RPMI8226 (cell line): ENCODE measurements at regions not wholly inside any gene's neighbourhood (a gene's known extent, or its start where the extent isn't known, plus 50 kb on each side); places are given as distances from the start of the nearest gene placed in this dataset.
"Not testable (repeated sequence)": the region's sequence is repeated elsewhere in the genome, so short reads cannot be mapped to it uniquely, and the experiment has no call there.

Source experiments
- DNase-seq: peaks from one replicate; pipeline ENCODE4 v3.0.0-alpha.2; 2015

DNA sequence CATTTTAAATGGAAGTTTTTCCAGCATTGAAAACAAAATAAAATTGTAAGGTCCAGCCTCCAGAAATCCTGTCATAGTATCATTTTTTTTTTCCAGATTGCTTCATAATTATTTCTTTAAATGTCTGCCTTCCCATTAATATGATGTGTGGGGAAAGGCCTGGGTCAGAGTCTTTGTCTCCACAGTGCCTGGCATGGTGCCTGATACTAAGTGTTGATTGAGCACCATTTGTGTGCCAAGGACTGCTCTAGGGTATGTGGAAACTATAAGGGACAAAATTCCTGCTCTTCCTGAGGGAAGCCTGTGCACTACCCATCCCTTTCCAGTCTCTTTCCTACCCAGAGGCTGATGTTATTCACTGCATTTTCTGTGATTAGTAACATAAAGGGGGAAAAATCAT is 53.1 kb upstream of the BEND4 start:
- DNase-seq: no peak

DNA sequence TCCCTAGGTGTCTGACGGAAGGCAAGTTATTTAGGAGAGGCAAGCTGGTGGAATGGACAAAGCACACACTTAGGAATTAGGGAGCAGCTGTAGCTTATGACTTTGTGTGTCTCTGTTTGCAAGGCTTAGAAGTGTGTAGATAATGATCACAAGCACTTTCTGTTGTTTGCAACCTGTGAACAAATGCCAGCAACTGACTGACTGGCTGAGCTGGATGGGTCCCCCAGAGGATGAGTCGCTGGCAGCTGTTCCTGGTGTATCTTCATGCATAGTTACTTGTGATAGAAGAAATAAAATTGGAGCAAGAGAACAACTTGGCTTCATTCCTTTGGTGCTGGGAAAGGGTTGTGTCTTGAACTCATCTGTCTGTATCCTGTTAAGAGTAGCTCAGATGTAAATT is 64.2 kb upstream of the BEND4 start:
- DNase-seq: no peak

DNA sequence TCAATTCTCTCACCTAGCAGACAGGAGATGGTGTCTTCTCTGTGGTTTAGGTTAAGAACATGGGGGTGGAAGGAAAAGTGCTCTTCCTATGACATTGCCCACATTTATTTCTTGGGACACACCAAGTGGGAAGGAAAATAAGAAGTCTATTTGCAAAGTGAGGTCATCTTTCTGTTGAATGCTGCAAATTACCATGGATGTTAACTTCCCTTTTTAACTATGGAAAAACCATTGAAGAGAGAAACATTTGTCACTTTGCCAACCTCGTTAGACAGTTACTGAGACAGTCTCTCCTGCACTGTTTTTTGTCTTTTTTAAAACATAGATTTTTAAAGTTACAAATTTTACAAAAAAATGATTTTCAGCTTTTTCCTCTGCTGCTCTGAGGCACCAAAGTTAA is 72.8 kb upstream of the BEND4 start:
- DNase-seq: no peak

DNA sequence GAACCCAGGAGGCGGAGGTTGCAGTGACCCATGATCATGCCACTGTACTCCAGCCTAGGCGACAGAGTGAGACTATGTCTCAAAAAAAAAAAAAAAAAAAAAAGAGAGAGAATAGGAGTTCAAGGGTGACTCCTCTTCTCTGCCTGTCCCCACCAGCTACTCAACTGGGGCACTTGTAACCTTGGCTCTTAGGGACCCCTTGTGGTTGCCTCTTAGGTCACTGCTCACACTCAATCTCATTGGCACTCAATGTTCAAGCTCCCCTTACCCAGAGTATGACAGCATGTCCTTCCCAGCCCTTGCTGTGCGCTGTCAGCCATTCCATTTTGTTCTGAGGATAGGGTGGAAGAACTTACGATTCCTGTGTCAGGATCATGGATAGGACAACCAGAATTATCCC is 82.4 kb upstream of the BEND4 start:
- no peak for DNase-seq

DNA sequence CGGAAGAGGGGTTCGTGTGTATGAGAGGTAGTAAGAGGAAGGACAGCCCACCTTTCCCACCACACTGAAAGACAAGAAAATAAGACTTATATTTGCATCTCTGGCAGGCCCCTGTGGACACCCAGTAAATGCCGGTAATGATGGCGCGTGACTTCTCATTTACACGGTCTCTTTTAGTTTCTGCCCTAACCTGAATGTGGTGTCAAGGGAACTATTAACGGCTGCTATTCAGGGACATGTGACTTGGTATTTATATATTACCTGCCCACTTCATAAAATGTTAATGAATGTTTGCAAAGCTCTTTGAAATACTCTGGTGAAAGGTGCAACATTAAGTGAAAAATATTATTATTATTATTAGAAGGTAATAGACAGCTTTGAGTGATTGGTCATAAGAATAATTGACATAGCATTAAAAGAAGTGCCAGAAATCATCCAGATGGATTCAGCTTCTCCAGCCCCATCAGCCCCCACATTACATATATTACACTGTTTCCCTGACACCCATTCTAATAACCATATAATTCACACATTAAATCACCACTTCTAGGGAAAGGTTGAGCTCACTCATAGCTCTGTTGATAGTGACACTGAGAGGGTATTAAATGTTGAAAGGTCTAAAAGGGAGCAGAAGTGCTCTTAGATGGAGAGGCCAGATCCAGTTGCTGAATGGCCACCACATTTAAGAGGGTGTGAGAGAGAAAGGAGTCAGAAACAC is 83.0 kb upstream of the BEND4 start:
- no peak for DNase-seq

DNA sequence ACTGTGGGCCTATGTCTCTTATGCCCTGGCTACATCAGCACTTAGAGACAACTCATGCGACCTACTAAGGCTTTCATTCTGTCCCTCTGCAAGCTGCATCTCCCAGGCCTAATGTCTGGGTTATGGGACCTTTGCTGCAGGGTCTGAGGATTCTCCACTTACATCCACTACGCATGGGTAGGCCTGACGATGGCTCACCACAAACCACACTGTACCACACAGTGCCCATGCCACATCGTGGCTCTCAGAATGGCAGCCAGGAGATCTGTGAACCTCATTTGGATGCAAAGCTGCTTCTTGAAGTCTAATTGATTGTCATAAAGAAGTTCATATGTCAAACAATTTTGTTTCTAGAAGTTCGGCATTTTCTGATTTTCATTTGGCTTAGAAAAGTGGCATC is 84.6 kb upstream of the BEND4 start:
- DNase-seq: no peak

DNA sequence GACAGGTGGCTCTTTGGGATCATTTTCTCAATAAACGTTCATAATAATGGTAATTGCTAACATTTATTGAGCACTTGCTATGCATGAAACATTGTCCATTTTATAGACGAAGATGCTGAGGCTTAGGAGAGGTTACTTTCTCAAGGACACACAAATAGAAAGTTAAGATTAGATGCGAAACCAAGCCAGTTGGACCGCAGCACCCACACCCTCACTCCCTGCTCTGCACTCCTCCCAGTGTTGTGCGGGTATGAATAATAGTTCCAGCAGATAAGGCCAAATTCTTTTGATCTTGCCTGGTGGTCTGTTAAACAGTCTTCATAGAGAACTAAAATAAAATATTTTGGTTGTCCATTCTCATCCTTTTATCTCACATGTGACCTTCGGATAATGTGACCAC is 85.0 kb upstream of the BEND4 start:
- no peak for DNase-seq

DNA sequence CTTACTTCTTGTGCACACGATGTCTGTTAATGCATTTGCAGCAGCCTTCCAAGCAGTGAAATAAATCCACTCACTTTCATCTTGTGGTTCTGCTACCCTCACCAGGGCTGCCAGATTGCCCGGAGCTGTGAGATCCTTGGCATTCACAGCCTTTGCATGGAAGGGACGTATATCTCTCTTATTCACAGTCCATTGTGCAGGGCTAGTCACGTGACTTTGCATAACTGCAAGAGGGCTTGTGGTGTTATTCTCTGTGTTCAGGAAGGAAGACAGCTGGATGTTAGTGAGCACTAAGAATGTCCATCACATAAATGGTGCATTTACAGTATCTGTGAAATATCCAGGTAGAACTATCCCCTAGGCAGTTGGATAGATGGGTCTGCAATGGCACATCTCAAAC is 96.5 kb upstream of the BEND4 start:
- no peak for DNase-seq

DNA sequence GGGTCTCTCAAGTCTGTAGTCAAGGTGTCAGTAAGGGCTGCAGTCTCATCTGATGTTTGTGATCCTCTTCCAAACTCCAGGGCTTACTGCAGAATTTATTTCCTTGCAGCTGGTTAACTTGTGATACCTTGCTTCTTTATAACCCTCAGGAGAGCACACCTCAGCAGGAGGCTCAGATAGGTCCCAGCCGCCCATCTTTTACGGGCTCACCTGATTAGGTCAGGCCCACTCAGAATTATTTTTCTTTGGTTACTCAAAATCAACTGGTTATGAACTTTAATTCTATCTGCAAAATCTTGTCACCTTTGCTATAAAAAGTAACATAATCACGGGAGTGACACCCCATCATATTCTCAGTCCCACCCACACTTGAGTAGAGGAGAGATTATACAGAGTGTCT is 99.9 kb upstream of the BEND4 start:
- no peak for DNase-seq

DNA sequence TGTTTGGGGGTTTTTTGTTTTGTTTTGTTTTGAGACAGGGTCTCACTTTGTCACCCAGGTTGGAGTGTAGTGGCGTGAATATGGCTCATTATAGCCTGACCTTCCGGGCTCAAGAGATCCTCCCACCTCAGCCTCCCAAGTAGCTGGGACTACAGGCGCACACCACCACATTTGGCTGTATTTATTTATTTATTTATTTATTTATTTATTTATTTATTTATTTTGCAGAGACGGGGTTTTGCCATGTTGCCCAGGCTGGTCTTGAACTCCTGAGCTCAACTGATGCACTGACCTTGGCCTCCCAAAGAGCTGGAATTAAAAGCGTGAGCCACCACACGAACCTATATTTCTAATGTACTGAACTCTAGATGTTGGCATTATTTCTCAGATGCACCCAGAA is 105.2 kb upstream of the BEND4 start:
- DNase-seq: not testable (repeated sequence)

DNA sequence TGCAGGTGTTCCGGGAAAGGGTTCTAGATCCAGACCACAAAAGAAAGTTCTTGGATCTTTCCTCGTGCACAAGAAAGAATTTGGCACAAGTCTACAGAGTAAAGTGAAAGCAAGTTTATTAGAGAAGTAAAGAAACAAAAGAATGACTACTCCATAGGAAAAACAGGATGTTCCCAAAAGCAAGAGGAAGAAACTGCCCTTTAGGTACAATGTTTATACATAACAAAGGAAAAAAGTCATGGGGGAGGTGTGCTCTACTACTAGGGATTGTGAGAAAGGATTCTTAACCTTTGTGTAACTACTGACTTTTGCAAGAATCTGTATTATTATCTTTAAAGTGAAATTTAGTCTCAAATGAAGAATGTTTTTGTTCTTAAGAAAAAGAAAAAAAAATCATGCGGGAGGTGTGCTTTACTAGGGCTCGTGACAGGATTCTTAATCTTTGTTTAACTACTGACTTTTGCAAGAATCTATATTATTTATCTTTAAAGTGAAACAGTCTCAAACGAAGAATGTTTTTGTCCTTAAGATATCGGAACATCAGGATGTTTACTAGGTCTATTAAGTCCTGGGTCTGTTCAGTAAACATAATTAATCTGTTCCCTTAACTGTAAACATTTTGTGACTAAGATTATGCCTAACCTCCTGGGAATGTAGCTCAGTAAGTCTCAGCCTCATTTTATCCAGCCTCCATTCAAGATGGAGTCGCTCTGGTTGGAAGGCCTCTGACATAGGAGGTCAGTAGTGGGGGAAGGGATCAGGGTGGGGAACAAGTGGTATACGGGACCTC is 110.4 kb upstream of the BEND4 start:
- no peak for DNase-seq

DNA sequence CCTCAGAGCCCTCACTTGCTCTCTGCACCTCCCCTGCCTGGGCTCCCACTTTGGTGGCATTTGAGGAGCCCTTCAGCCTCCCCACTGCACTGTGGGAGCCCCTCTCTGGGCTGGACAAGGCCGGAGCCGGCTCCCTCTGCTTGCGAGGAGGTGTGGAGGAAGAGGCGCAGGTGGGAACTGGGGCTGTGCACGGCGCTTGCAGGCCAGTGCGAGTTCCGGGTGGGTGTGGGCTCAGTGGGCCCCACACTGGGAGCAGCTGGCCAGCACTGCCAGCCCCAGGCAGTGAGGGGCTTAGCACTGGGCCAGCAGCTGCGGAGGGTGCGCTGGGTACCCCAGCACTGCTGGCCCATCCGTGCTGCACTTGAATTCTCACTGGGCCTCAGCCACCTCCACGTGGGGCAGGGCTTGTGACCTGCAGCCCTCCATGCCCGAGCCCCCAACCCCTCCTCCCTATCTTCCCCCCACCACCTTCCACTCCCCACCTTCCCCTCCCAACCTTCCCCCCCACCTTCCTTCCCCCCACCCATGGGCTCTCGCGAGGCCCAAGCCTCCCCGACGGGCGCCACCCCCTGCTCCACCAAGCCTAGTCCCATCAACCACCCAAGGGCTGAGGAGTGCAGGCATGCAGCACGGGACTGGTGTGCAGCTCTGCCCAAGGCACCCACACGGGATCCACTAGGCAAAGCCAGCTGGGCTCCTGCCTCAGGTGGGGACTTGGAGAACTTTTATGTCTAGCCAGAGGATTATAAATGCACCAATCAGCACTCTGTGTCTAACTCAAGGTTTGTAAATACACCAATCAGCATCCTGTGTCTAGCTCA is 113.5 kb upstream of the BEND4 start:
- DNase-seq: no peak

DNA sequence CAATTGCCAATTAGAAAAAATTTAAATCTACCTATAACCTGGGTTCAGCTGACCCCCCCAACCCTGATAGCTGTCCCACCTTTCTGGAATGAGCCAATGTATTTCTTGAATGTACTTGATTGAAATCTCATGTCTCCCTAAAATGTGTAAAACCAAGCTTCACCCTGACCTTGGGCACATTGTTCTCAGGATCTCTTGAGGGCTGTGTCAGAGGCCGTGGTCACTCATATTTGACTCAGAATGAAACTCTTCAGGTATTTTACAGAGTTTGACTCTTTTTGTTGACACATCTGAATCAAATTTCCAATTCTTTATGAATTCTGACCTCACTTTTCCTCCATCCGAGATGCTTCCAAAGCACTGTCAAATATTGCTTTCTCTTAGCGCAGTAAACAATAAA is 115.3 kb upstream of the BEND4 start:
- DNase-seq: no peak

DNA sequence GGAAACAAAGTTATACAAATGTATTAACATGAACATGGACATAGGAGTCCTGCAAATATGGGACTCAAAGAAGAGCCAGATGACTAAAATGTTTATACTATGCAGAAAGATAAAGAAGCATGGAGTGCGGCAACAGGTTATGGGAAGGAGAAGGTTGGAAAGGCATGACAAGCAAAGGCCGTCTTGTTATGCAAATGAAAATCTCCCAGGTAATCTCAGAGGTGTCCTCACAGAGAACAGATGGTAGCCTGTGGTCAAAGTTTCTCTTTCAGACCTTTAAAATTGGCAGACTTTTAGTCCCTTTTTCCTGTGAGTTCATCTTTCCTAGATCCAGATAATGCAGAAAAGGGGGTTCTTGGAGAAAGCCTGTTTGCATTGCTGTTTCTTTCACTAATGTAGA is 116.4 kb upstream of the BEND4 start:
- DNase-seq: no peak

DNA sequence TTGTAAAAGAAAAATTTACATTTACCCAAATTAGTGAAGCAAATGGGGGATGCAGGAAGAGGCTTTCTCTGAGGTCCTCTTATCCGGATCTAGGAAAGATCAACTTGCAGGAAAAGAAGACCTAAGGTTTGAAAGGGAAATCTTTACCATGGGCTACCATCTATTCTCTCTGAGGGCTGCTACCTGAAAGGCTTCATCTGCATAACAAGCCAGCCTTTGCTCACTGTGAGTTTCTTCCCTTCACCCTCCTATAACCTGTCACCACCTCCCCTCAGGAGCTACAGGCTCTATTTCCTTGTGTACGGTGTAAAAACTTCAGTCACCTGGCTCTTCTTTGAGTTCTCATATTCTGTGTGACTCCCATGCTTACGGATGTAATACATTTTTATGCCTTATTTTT is 118.6 kb upstream of the BEND4 start:
- DNase-seq: no peak

DNA sequence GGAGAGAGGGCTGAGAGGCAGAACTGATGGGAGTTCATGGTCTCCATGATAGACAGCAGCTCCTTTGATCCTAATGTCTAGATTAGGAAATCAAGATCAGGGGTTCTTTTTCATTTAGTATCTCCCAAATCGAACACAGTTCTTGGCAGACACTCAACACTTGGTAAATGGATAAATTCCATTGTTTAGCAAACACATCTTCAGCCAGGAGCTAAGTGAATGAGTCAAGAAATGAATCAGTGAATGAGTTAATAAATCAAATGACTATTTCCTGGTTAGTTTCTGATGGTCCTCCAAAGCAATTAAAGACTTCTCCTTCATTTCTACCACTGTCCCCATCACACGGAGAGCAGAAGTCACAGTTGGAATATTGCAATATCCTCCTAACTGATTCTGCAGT is 120.0 kb upstream of the SHISA3 start:
- no peak for DNase-seq

DNA sequence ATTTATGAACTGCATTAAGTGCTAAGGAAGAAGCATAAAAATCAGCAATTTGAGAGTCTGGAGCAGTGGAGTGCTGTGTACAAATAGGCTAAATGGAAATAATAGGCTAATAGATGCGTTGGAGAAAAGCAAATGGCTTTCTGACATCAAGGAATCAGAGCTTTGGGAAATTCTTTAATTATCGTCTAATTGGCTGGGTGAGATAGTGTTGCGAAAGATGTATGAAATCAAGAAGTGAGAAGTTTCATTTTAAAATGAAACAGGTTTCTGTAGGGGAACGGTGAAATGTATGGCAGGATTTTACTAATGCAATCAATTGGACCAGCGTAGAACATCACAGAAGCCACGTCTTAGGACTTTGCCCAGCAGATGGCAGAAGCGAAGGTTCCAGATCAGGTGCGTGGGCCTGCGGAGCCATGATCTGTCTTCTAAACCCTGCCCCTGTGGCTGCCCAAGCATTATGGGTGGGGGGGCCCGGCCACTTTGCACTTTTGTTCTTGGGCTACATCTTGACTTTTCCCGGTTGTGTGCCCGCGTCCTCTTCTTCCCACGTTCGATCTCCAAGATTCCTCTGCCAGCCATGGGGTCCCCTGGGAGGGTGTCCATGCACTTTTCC is 118.5 kb upstream of the SHISA3 start:
- DNase-seq: peak; percentile 10

DNA sequence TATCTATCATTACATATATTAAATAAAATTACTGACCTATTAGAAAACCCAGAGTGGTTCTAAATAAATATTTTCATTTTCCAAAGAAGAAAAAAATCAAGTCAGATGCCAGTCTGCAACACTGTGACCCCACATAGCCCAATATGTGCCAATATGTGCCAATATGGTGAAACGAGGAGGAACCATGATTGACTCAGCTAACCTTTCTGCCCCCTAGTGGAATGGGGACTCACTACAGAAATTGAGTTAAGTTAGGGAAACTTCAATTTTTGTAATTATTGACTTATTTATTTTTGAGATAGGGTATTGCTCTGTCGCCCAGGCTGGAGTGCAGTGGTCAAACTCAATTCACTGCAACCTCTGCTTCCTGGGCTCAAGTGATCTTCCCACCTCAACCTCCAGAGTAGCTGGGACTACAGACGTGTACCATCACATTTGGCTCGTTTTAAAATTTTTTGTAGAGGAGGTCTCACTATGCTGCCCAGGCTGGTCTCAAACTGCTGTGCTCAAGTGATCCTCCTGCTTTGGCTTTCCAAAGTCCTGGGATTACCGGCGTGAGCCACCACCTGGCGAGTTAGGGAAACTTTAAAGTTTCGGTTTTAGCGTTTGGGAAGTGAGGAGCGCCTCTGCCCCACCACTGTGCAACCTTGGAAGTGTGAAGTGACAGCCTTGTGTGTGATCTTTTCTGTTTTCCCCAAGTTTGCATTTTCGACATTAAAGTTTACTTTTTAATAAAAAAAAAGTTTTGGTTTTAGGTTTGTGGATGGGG is 116.8 kb upstream of the SHISA3 start:
- DNase-seq: peak; percentile 33

DNA sequence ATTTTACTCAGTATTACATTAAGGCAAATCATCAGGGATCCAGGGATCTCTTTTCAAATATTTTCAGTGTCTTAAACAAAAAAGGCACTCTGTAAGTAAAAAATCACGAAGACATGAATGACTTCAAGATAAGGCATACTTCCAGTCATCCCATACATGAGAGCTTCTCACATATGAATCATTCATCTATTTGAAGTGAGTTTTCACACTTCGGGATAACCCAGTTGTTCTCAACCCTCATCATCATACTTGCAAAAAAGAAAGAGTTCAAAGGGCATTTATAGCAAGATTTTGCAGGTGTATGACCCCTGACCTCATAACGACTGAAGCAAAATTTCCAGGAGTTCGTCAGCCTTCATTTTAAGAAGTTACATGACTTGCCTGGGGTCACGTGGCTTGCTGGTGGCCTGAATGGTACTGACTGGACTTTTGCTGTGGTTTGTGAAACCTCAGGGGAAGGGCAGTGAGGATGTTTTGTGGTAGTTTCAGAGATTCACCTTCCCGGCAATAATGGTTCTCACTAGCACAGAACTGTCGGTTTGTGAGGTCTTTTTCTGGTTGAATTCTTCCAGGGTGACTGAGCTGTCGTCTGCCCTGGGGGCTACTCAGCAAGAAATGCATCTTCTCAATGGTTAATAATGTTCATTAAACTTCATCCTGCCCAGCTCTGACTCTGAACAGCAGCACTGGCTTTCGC is 115.8 kb upstream of the SHISA3 start:
- no peak for DNase-seq

DNA sequence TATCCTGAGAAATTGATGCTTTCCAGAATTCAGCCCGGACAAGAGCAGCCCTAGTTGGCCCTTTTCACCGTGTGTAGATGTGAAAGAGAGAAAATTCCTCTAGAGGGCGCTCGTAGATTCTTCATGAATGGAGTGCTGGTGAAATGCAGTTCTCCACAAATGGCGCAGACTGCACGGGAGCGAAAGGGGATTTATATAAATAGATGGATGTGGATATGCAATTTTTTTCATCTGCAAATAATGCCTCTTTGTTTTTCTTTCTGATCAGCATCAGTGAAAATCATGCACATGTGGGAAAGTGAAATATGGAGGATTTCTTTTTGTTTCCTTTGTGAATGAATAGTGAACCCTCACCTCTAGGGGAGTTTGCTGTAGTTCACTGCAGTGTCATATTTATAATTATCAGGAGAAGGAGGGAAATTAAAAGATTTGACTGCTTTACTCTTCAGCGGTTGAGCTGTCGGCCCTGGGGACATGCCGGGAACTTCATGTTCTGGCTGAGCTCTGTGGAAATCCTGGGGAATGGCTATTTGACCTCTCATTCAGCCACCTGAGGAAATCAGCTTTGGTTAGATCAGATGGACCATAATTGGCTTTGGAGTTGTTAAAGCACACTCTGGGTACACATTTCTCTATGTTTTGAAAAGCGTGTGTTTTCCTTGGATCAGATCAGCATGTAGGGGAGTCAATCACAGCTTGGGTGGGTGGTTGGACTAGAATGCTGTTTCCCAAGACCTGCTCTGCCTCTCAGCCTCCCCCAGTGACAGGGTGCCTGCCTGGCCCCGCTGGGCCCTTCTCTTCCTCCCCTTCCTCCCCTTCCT is 115.0 kb upstream of the SHISA3 start:
- DNase-seq: peak; percentile 71

DNA sequence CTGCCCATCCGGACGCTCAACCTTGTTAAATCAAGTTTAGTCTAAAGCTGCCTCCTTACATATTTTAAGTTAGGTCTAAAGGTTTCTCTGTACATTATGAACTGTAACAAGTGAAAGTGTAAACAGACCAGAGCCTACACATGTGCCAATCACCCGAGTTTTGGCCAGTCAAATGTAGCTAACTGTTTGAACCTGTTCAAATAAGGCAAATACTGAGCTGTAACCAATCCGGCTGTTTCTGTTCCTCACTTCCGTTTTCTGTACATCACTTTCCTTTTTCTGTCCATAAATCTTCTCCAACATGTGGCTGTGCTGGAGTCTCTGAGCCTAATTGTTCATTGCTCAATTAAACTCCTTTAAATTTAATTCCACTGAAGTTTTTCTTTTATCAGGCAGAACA is 113.3 kb upstream of the SHISA3 start:
- DNase-seq: no peak
